Body of pancreas (tissue), 4 donors: ENCODE measurements at regions not wholly inside any gene's neighbourhood (a gene's known extent, or its start where the extent isn't known, plus 50 kb on each side); places are given as distances from the start of the nearest gene placed in this dataset.
"Not testable (repeated sequence)": the region's sequence is repeated elsewhere in the genome, so short reads cannot be mapped to it uniquely, and the experiment has no call there.

Experiments used
- ATAC-seq: fragments of 150-250 bp; one replicate; pipeline ENCODE4 v1.9.1; 2016
- DNase-seq, 4 donors: peaks; one replicate each; pipeline ENCODE4 v3.0.0-alpha.2; 2019
- H3K27ac ChIP-seq, 4 donors: fragments of 200-600 bp; sonication (generic); 1 replicate in 3 of 4; 2 replicates in 1 of 4; pipeline versions ENCODE4 v1.5.1 to v1.6.1; 2016 to 2019; ENCODE audit warnings: mild to moderate bottlenecking in 1 of 4, mixed read lengths in 1 of 4, moderate library complexity in 1 of 4
- H3K27me3 ChIP-seq, 2 donors: fragments of 200-600 bp; sonication (generic); one replicate each; pipeline ENCODE4 v1.6.0; 2016; ENCODE audit warnings: mild to moderate bottlenecking in 1 of 2
- H3K36me3 ChIP-seq, 2 donors: fragments of 200-600 bp; sonication (generic); replicated peaks in 1 of 2; 2 replicates each; pipeline ENCODE4 v1.5.1; 2016; ENCODE audit warnings: low read depth in 2 of 2; ENCODE audit not compliant: insufficient read depth in 1 of 2
- H3K4me1 ChIP-seq: fragments of 200-600 bp; sonication (generic); one replicate; pipeline ENCODE4 v1.6.0; 2016
- H3K4me3 ChIP-seq, 2 donors: fragments of 200-600 bp; sonication (generic); 1 replicate in 1 of 2; 2 replicates in 1 of 2; pipeline ENCODE4 v1.5.1; 2016 to 2019
- H3K9me3 ChIP-seq, 3 donors: fragments of 200-600 bp; sonication (generic); 1 replicate in 2 of 3; 2 replicates in 1 of 3; pipeline ENCODE4 v1.5.1; 2016
- CTCF ChIP-seq, 7 experiments: fragments of 450-650 bp in 4 of 7; fragments of 200-600 bp in 3 of 7; sonication (generic) in 3 of 7; IDR thresholded peaks; one replicate each; pipeline ENCODE4 v1.5.1; 2016 to 2019; ENCODE audit warnings: antibody characterized with exemption in 7 of 7
- POLR2A ChIP-seq, 3 donors: fragments of 450-650 bp; IDR thresholded peaks; one replicate each; pipeline ENCODE4 v1.6.1; 2016; ENCODE audit warnings: antibody characterized with exemption in 3 of 3, mild to moderate bottlenecking in 2 of 3
- WGBS, 2 donors: methylation state at CpG; one replicate each; pipeline ENCODE4 v1.1.5; 2017; 5-methylcytosine and 5-hydroxymethylcytosine counted together
- intact Hi-C: fragments of 100-400 bp; cut with DNase I; formaldehyde crosslinking; loops from one replicate; pipeline ENCODE4 v1.15.1; 2023

- Histone ChIP-seq H3K27ac (no peak overlapping the region), H3K4me1 (no peaks in the 10 kb centered on the region), H3K9me3 (no peaks in the 10 kb centered on the region), H3K4me3 (no peak overlapping the region), H3K36me3 (no peaks in the 10 kb centered on the region), H3K27me3 (no peaks in the 10 kb centered on the region)
- no peak for ATAC-seq
- WGBS, 2 donors, result 83 to 84% methylated on average over 2 of the region's 2 CpGs
- TF ChIP-seq CTCF (IDR thresholded peaks at IDR 0.05) (no peak), POLR2A (IDR thresholded peaks at IDR 0.05) (no peak)
- intact Hi-C loops, result no loop called here
- DNase-seq, result no peak
Observed at GRCh38 chr6:51314965-51315364, 496.3 kb downstream of the TFAP2B start.

- no peaks in the 10 kb centered on the region for H3K36me3 ChIP-seq
- no peak overlapping the region for H3K4me3 ChIP-seq
- ATAC-seq (no peak), DNase-seq (no peak)
- H3K27me3 ChIP-seq, result no peaks in the 10 kb centered on the region
- TF ChIP-seq CTCF (IDR thresholded peaks at IDR 0.05) (no peak), POLR2A (IDR thresholded peaks at IDR 0.05) (no peak)
- 42 to 55% methylated on average over 5 of the region's 5 CpGs for WGBS, 2 donors
- no peaks in the 10 kb centered on the region for H3K9me3 ChIP-seq
- H3K4me1 ChIP-seq, result no peaks in the 10 kb centered on the region
- intact Hi-C loops, result no loop called here
- H3K27ac ChIP-seq, result no peak overlapping the region
Observed at GRCh38 chr6:51318674-51319073, 500.0 kb downstream of the TFAP2B start.

DNA sequence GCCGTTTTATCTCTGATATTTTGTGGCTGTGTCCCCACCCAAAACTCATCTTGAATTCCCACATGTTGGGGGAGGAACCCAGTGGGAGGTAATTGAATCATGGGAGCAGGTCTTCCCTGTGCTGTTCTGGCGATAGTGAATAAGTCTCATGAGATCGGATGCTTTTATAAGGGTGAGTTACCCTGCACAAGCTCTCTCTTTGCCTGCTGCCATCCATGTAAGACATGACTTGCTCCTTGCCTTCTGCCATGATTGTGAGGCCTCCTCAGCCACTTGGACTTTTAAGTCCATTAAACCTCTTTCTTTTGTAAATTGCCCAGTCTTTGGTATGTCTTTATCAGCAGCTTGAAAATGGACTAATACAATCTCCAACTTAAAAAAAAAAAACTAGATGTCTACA lies 502.8 kb downstream of the TFAP2B start:
- DNase-seq, ATAC-seq, H3K9me3 ChIP-seq, H3K4me3 ChIP-seq, intact Hi-C loops, H3K27me3 ChIP-seq, H3K27ac ChIP-seq, H3K36me3 ChIP-seq, H3K4me1 ChIP-seq: not testable (repeated sequence)
- WGBS, 2 donors, result 54 to 75% methylated on average over 3 of the region's 3 CpGs

GRCh38 chr6:51322505-51322904 lies 503.8 kb downstream of the TFAP2B start:
- H3K4me1 ChIP-seq, result no peaks in the 10 kb centered on the region
- H3K9me3 ChIP-seq, result no peaks in the 10 kb centered on the region
- ATAC-seq, result no peak
- no peaks in the 10 kb centered on the region for H3K36me3 ChIP-seq
- no peak overlapping the region for H3K27ac ChIP-seq
- TF ChIP-seq POLR2A (IDR thresholded peaks at IDR 0.05) (no peak), CTCF (IDR thresholded peaks at IDR 0.05) (no peak)
- intact Hi-C loops, result no loop called here
- DNase-seq, result no peak
- H3K27me3 ChIP-seq, result no peaks in the 10 kb centered on the region
- H3K4me3 ChIP-seq, result no peak overlapping the region

DNA sequence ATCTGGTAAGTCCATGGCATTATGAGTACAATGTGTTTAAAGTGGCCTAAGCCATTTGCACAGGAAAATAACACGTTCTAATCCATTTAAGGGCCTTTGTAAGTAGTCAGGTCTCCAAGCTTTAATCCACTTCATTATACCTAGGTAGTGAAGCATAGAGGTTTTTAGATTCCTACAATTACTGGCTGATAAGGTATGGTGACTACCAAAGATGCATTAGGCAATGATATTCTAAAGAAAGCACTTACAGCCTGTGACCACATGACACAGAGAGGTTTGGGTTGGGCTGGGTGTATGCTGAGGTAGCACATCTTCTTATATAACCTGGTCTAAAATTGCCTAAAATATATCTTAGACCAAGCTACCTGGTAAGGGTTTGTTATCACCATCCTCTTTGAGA lies 504.4 kb downstream of the TFAP2B start:
- WGBS, 2 donors, result 17 to 36% methylated on average over 1 of the region's 1 CpG
- Histone ChIP-seq H3K27me3 (no peaks in the 10 kb centered on the region), H3K27ac (no peak overlapping the region), H3K36me3 (no peaks in the 10 kb centered on the region), H3K9me3 (no peaks in the 10 kb centered on the region), H3K4me1 (no peaks in the 10 kb centered on the region), H3K4me3 (no peak overlapping the region)
- intact Hi-C loops, result no loop called here
- TF ChIP-seq CTCF (IDR thresholded peaks at IDR 0.05), result no peak
- no peak for TF ChIP-seq POLR2A (IDR thresholded peaks at IDR 0.05)
- ATAC-seq, result no peak
- DNase-seq, result no peak
